MCF 10A (cell line): ENCODE measurements at regions not wholly inside any gene's neighbourhood (a gene's known extent, or its start where the extent isn't known, plus 50 kb on each side); places are given as distances from the start of the nearest gene placed in this dataset.

Source experiments
- BruUV-seq: library from RNA; stranded (reverse); fragments of 400-500 nt; replicated peaks from 2 replicates; lab custom pipeline; 2021; lab: Mats Ljungman, UMichigan
- CTCF ChIA-PET: fragments of 300-600 bp; sonication (Branson Sonifier 250); formaldehyde crosslinking; extraction: SDS; loops from one replicate; lab custom pipeline; 2021; ENCODE audit warnings: antibody characterized with exemption, inconsistent platforms; lab: Yijun Ruan, JAX
- POLR2A ChIA-PET: fragments of 300-600, 350-650 bp; sonication (Branson Sonifier 250); formaldehyde crosslinking; extraction: SDS; loops from one replicate; lab custom pipeline; 2020; ENCODE audit warnings: antibody characterized with exemption, inconsistent platforms; lab: Yijun Ruan, JAX
- DNase-seq: peaks from one replicate; pipeline ENCODE4 v3.0.0-alpha.2; 2018; ENCODE audit not compliant: unreplicated experiment
- H3K27ac Mint-ChIP-seq: one replicate; pipeline ENCODE4 v1.8.0; 2022; ENCODE audit warnings: mild to moderate bottlenecking, low read depth, mixed read lengths; ENCODE audit not compliant: unreplicated experiment
- H3K27me3 Mint-ChIP-seq: one replicate; pipeline ENCODE4 v1.8.0; 2022; ENCODE audit warnings: mixed read lengths; ENCODE audit not compliant: insufficient read depth, unreplicated experiment
- H3K36me3 Mint-ChIP-seq: one replicate; pipeline ENCODE4 v1.8.0; 2022; ENCODE audit warnings: mild to moderate bottlenecking, moderate library complexity, mixed read lengths; ENCODE audit not compliant: insufficient read depth, unreplicated experiment
- H3K4me1 Mint-ChIP-seq: one replicate; pipeline ENCODE4 v1.8.0; 2022; ENCODE audit warnings: mixed read lengths; ENCODE audit not compliant: insufficient read depth, unreplicated experiment
- H3K4me3 Mint-ChIP-seq: one replicate; pipeline ENCODE4 v1.8.0; 2022; ENCODE audit warnings: mild to moderate bottlenecking, moderate library complexity, mixed read lengths; ENCODE audit not compliant: unreplicated experiment
- H3K9me3 Mint-ChIP-seq: one replicate; pipeline ENCODE4 v1.8.0; 2022; ENCODE audit warnings: mixed read lengths; ENCODE audit not compliant: unreplicated experiment
- intact Hi-C: fragments of 100-400 bp; cut with micrococcal nuclease; formaldehyde crosslinking; loops from 2 replicates; pipeline ENCODE4 v1.14.1; 2022
- TF ChIP-seq, protein P1 (sequence below): fragments of 200-600 bp; IDR thresholded peaks from one replicate; pipeline ENCODE4 v1.8.0; 2022; ENCODE audit warnings: antibody characterized with exemption, mild to moderate bottlenecking; ENCODE audit not compliant: unreplicated experiment

DNA sequence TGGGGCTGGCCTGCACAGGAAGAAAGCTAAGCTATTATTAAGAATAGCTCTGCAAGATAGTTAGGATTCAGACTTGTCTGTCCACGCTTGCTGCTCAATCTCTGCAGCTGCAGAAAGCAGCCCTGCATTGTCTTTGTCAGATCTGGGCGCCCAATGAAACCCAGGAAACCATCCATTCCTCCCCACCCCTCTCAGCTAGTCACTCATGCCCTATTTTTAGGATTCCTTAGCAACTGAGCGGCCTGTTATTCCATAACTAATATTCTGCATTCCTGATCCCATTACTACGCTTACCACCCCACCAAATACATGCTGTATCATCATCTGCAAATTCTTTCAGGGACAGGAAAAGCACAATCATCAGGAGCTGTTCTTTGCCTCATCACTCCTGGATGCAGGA, 52.9 kb upstream of the APC start:
- DNase-seq, result no peak
- TF ChIP-seq, protein P1, sequence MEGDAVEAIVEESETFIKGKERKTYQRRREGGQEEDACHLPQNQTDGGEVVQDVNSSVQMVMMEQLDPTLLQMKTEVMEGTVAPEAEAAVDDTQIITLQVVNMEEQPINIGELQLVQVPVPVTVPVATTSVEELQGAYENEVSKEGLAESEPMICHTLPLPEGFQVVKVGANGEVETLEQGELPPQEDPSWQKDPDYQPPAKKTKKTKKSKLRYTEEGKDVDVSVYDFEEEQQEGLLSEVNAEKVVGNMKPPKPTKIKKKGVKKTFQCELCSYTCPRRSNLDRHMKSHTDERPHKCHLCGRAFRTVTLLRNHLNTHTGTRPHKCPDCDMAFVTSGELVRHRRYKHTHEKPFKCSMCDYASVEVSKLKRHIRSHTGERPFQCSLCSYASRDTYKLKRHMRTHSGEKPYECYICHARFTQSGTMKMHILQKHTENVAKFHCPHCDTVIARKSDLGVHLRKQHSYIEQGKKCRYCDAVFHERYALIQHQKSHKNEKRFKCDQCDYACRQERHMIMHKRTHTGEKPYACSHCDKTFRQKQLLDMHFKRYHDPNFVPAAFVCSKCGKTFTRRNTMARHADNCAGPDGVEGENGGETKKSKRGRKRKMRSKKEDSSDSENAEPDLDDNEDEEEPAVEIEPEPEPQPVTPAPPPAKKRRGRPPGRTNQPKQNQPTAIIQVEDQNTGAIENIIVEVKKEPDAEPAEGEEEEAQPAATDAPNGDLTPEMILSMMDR, result no peak
- POLR2A ChIA-PET, result interaction anchor here (1.2 kb wide), 1 partner anchor 21 kb away, joined by 3 read pairs; no protein-coding TSS in a partner anchor
- CTCF ChIA-PET, result interaction anchor here (0.7 kb wide), 1 partner anchor 132 kb away, joined by 3 read pairs; no protein-coding TSS in a partner anchor
- no TSS peak for BruUV-seq
- Mint-ChIP-seq H3K27ac (no peak overlapping the region), H3K4me1 (no peaks in the 10 kb centered on the region), H3K9me3 (no peaks in the 10 kb centered on the region), H3K36me3 (no peaks in the 10 kb centered on the region), H3K4me3 (no peak overlapping the region), H3K27me3 (peaks cover 14% of the 10 kb centered on the region)
- intact Hi-C loops, result no loop called here

DNA sequence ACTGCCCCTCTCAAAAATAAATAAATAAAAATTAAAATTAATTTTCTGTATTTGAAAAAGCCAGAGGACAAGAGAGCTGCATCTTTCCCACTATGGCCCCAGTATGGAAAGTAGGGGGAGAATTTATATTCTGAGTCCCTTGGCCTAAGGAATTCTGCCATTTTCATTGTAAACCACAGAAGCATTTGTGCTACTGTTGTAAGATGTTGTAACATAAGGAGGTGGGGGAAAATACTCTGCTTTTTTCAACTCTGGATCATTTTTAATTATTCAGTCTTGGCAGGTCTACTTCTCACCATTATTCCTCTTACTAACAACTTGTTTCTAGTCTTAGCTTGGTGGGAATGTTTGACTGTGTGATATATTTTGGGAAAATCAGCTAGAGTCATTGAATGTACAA, 52.3 kb upstream of the APC start:
- POLR2A ChIA-PET, result interaction anchor here (1.0 to 1.5 kb wide), 3 partner anchors 10 to 23 kb away, joined by 3 to 5 read pairs (median 3); no protein-coding TSS in a partner anchor
- CTCF ChIA-PET, result interaction anchor here (0.7 to 0.8 kb wide), 2 partner anchors 132 to 236 kb away, joined by 3 read pairs; no protein-coding TSS in a partner anchor
- BruUV-seq, result no TSS peak
- H3K4me1 Mint-ChIP-seq, result no peaks in the 10 kb centered on the region
- no peaks in the 10 kb centered on the region for H3K36me3 Mint-ChIP-seq
- DNase-seq, result no peak
- no peaks in the 10 kb centered on the region for H3K9me3 Mint-ChIP-seq
- intact Hi-C loops, result no loop called here
- H3K4me3 Mint-ChIP-seq, result no peak overlapping the region
- H3K27me3 Mint-ChIP-seq, result peaks cover 14% of the 10 kb centered on the region
- TF ChIP-seq, protein P1, result no peak
- no peak overlapping the region for H3K27ac Mint-ChIP-seq

DNA sequence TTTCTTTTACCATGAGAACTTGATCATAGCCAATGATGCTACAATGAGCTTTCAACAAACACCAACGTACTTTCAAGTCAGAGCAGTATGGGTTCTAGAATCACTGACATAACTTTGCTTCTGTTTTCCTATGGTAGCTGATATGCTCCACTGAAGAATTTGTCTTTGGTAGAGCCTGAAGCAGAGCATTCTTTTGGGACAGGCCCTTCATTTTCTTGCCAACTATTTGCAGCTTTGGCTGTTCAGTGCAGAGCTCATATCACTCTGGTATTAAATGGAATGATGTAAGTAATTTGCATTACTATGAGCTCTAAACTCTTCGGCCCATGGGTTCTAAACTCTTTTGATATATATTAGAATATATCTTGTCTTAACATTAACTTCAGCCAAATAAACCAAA, 51.8 kb upstream of the APC start:
- Mint-ChIP-seq H3K9me3 (no peaks in the 10 kb centered on the region), H3K4me3 (no peak overlapping the region), H3K4me1 (no peaks in the 10 kb centered on the region), H3K36me3 (no peaks in the 10 kb centered on the region), H3K27ac (no peak overlapping the region), H3K27me3 (peaks cover 14% of the 10 kb centered on the region)
- no TSS peak for BruUV-seq
- TF ChIP-seq, protein P1, result no peak
- ChIA-PET POLR2A (interaction anchor here (1.0 to 1.5 kb wide), 2 partner anchors 9 to 23 kb away, joined by 3 to 5 read pairs; no protein-coding TSS in a partner anchor), CTCF (interaction anchor here (0.8 kb wide), 1 partner anchor 236 kb away, joined by 3 read pairs; no protein-coding TSS in a partner anchor)
- intact Hi-C loops, result no loop called here
- DNase-seq, result no peak

DNA sequence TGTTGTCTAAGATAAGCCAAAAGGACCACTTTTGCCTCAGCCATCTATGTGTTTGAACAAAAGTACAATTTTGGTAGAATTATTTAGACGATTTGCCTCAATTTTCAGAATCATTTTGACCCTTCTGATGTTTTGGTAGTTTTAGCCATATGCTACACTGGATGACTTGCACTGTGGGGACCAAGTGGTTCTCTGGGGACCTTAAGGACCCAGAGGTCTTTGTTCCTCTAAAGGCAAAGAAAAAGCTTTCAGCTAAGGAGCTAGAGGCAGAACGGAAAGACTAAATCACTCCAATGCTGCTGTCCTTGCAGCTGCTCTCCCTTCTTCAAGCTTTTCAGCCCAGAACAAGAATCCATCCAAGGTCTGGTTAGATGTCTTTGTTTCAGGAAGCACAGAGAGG, 51.0 kb upstream of the APC start:
- BruUV-seq, result no TSS peak
- H3K4me1 Mint-ChIP-seq, result no peaks in the 10 kb centered on the region
- intact Hi-C loops, result no loop called here
- no peak overlapping the region for H3K4me3 Mint-ChIP-seq
- H3K36me3 Mint-ChIP-seq, result no peaks in the 10 kb centered on the region
- H3K27ac Mint-ChIP-seq, result no peak overlapping the region
- TF ChIP-seq, protein P1, result no peak
- no peaks in the 10 kb centered on the region for H3K9me3 Mint-ChIP-seq
- DNase-seq, result no peak
- CTCF ChIA-PET, result interaction anchor here (0.6 kb wide), 1 partner anchor 42 kb away, joined by 3 read pairs; no protein-coding TSS in a partner anchor
- POLR2A ChIA-PET, result interaction anchor here (1.5 kb wide), 1 partner anchor 22 kb away, joined by 5 read pairs; no protein-coding TSS in a partner anchor
- peaks cover 14% of the 10 kb centered on the region for H3K27me3 Mint-ChIP-seq
